MM.1S (cell line): ENCODE measurements at regions not wholly inside any gene's neighbourhood (a gene's known extent, or its start where the extent isn't known, plus 50 kb on each side); places are given as distances from the start of the nearest gene placed in this dataset.

Experiments
- DNase-seq: peaks from one replicate; pipeline ENCODE4 v3.0.0-alpha.2; 2015
- H2AFZ ChIP-seq: fragments of 300-600 bp; sonication (generic); 2 replicates; pipeline ENCODE4 v1.6.0; 2016; ENCODE audit warnings: antibody characterized with exemption, low read length
- H3F3A ChIP-seq: fragments of 300-600 bp; sonication (generic); 2 replicates; pipeline ENCODE4 v1.6.1; 2016; ENCODE audit warnings: mild to moderate bottlenecking, antibody characterized with exemption, low read length, moderate library complexity, mixed read lengths; ENCODE audit not compliant: insufficient read depth
- H3K27ac ChIP-seq: fragments of 300-600 bp; sonication (generic); 2 replicates; pipeline ENCODE4 v1.5.1; 2016; ENCODE audit warnings: mild to moderate bottlenecking, low read length
- H3K27me3 ChIP-seq: fragments of 300-600 bp; sonication (generic); replicated peaks from 2 replicates; pipeline ENCODE4 v1.6.0; 2016; ENCODE audit warnings: low read length; ENCODE audit not compliant: insufficient read depth
- H3K36me3 ChIP-seq: fragments of 300-600 bp; sonication (generic); replicated peaks from 2 replicates; pipeline ENCODE4 v1.6.1; 2016; ENCODE audit warnings: mild to moderate bottlenecking, low read length, mixed read lengths; ENCODE audit not compliant: insufficient read depth
- H3K4me1 ChIP-seq: fragments of 300-600 bp; sonication (generic); 2 replicates; pipeline ENCODE4 v1.6.1; 2016; ENCODE audit warnings: low read length, mixed read lengths
- H3K4me2 ChIP-seq: fragments of 300-600 bp; sonication (generic); 2 replicates; pipeline ENCODE4 v1.6.0; 2016; ENCODE audit warnings: low read depth, low read length
- H3K4me3 ChIP-seq: fragments of 300-600 bp; sonication (generic); 2 replicates; pipeline ENCODE4 v1.5.1; 2016; ENCODE audit warnings: low read length, mixed read lengths
- H3K79me2 ChIP-seq: fragments of 300-600 bp; sonication (generic); 2 replicates; pipeline ENCODE4 v1.6.1; 2016; ENCODE audit warnings: mixed run types, low read length, mixed read lengths
- H3K9ac ChIP-seq: fragments of 300-600 bp; sonication (generic); 2 replicates; pipeline ENCODE4 v1.6.1; 2016; ENCODE audit warnings: low read length, mixed read lengths
- H3K9me2 ChIP-seq: fragments of 300-600 bp; sonication (generic); replicated peaks from 2 replicates; pipeline ENCODE4 v1.6.1; 2016; ENCODE audit warnings: mild to moderate bottlenecking, low read length, mixed read lengths; ENCODE audit not compliant: insufficient read depth
- H3K9me3 ChIP-seq: fragments of 300-600 bp; sonication (generic); replicated peaks from 2 replicates; pipeline ENCODE4 v1.6.1; 2016; ENCODE audit warnings: mild to moderate bottlenecking, low read length, mixed read lengths; ENCODE audit not compliant: insufficient read depth
- H4K20me1 ChIP-seq: fragments of 300-600 bp; sonication (generic); 2 replicates; pipeline ENCODE4 v1.6.1; 2016; ENCODE audit warnings: mild to moderate bottlenecking, low read length, moderate library complexity, mixed read lengths; ENCODE audit not compliant: insufficient read depth
- CTCF ChIP-seq: fragments of 300-600 bp; sonication (generic); IDR thresholded peaks from 2 replicates; pipeline ENCODE4 v1.5.1; 2016; ENCODE audit warnings: antibody characterized with exemption, low read length, mixed read lengths
- EZH2 ChIP-seq: fragments of 300-600 bp; sonication (generic); optimal IDR thresholded peaks from 2 replicates; pipeline ENCODE3; 2017; ENCODE audit warnings: low read depth, mild to moderate bottlenecking, antibody characterized with exemption, low read length, mixed read lengths
- EZH2phosphoT487 ChIP-seq: fragments of 300-600 bp; sonication (generic); IDR thresholded peaks from 2 replicates; pipeline ENCODE4 v1.6.1; 2018; ENCODE audit warnings: antibody characterized with exemption, low read length

- no peak for TF ChIP-seq CTCF
- no peak for TF ChIP-seq EZH2
- no peak for TF ChIP-seq EZH2phosphoT487
- Histone ChIP-seq H3K4me1 (no peaks in the 10 kb centered on the region), H3K79me2 (no peaks in the 10 kb centered on the region), H3K27me3 (no peaks in the 10 kb centered on the region), H2AFZ (no peak overlapping the region), H3K4me3 (no peak overlapping the region), H3K36me3 (no peaks in the 10 kb centered on the region), H3K9me3 (no peaks in the 10 kb centered on the region), H3K4me2 (no peak overlapping the region), H3K9ac (no peak overlapping the region), H4K20me1 (no peaks in the 10 kb centered on the region), H3K9me2 (no peaks in the 10 kb centered on the region), H3K27ac (no peak overlapping the region), H3F3A (no peaks in the 10 kb centered on the region)
- DNase-seq = no peak
These were observed 244.7 kb upstream of the KRR1 start for GRCh38 chr12:75756111-75756510.

GRCh38 chr12:75754698-75755097 is 243.3 kb upstream of the KRR1 start:
- H3K4me3 ChIP-seq = no peak overlapping the region
- no peaks in the 10 kb centered on the region for H3K79me2 ChIP-seq
- H2AFZ ChIP-seq = no peak overlapping the region
- H4K20me1 ChIP-seq = no peaks in the 10 kb centered on the region
- no peaks in the 10 kb centered on the region for H3K9me3 ChIP-seq
- DNase-seq = no peak
- H3K36me3 ChIP-seq = no peaks in the 10 kb centered on the region
- no peak overlapping the region for H3K27ac ChIP-seq
- H3F3A ChIP-seq = no peaks in the 10 kb centered on the region
- no peak overlapping the region for H3K4me2 ChIP-seq
- no peaks in the 10 kb centered on the region for H3K27me3 ChIP-seq
- no peaks in the 10 kb centered on the region for H3K4me1 ChIP-seq
- H3K9me2 ChIP-seq = no peaks in the 10 kb centered on the region
- no peak overlapping the region for H3K9ac ChIP-seq
- TF ChIP-seq EZH2phosphoT487 (no peak), CTCF (no peak), EZH2 (no peak)

GRCh38 chr12:75754141-75754540 is 242.7 kb upstream of the KRR1 start:
- DNase-seq = no peak
- Histone ChIP-seq H3K4me2 (no peak overlapping the region), H3K4me1 (no peaks in the 10 kb centered on the region), H3K9me3 (no peaks in the 10 kb centered on the region), H3K9ac (no peak overlapping the region), H3K79me2 (no peaks in the 10 kb centered on the region), H3K36me3 (no peaks in the 10 kb centered on the region), H3F3A (no peaks in the 10 kb centered on the region), H2AFZ (no peak overlapping the region), H4K20me1 (no peaks in the 10 kb centered on the region), H3K4me3 (no peak overlapping the region), H3K9me2 (no peaks in the 10 kb centered on the region), H3K27me3 (no peaks in the 10 kb centered on the region), H3K27ac (no peak overlapping the region)
- TF ChIP-seq CTCF = no peak
